NB4 (cell line): ENCODE measurements at regions not wholly inside any gene's neighbourhood (a gene's known extent, or its start where the extent isn't known, plus 50 kb on each side); places are given as distances from the start of the nearest gene placed in this dataset.

Experiments
- CTCF ChIP-seq: IDR thresholded peaks from one replicate; pipeline ENCODE4 v1.5.1; 2012; ENCODE audit warnings: low read depth, low read length
- POLR2A ChIP-seq: IDR thresholded peaks from 2 replicates; pipeline ENCODE4 v1.6.1; 2011; ENCODE audit warnings: mild to moderate bottlenecking; ENCODE audit not compliant: insufficient read length; ENCODE audit errors: extremely low read depth

GRCh38 chr7:84642611-84643010 is 448.0 kb upstream of the SEMA3A start:
- TF ChIP-seq CTCF (no peak), POLR2A (no peak)
